ENCODE measurements at regions not wholly inside any gene's neighbourhood (a gene's known extent, or its start where the extent isn't known, plus 50 kb on each side); places are given as distances from the start of the nearest gene placed in this dataset.

- peak; percentile 6 for DNase-seq
Observed at GRCh38 chr7:132666071-132666773, 90.0 kb upstream of the PLXNA4 start.

GRCh38 chr7:132656846-132657776, 80.8 kb upstream of the PLXNA4 start:
- DNase-seq = no peak

DNA sequence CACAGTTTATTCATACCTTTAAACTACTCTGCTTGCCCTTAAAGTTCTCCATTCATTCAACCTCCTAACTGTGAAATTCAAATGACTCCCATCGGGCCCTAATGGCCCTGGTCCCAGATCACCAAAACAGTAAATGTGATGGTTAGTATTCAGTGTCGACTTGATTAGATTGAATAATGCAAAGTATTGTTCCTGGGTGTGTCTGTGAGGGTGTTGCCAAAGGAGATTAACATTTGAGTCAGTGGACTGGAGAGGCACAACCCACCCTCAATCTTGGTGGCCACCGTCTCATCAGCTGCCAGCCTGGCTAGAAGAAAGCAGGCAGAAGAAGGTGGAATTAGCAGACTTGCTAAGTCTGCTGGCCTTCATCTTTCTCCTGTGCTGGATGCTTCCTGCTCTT, 80.1 kb upstream of the PLXNA4 start:
- DNase-seq = no peak

- no peak for DNase-seq
Observed at GRCh38 chr7:132655131-132655727, 79.0 kb upstream of the PLXNA4 start.

DNA sequence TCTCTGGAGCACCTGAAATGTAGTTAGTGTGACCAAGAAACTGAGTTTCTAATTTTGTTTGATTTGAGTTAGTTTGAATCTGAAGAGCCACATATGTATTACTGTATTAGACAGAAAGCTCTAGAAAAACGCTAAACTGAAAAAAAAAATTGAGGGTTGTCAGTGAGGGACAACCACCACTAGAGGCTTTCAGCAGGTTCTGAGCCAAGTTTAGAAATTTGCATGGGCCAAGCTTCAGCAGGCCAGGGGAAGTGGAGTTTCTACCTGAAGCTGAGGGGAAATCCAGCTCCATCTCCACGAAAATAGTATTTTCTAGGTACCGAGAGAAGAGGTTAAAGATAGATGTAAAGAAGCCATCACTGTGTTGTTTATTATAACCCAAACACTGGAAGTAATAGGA, 77.9 kb upstream of the PLXNA4 start:
- DNase-seq = no peak

- no peak for DNase-seq
Observed at GRCh38 chr7:132653366-132653930, 77.2 kb upstream of the PLXNA4 start.

- DNase-seq = no peak
Observed at GRCh38 chr7:132652507-132652906, 76.2 kb upstream of the PLXNA4 start.

DNA sequence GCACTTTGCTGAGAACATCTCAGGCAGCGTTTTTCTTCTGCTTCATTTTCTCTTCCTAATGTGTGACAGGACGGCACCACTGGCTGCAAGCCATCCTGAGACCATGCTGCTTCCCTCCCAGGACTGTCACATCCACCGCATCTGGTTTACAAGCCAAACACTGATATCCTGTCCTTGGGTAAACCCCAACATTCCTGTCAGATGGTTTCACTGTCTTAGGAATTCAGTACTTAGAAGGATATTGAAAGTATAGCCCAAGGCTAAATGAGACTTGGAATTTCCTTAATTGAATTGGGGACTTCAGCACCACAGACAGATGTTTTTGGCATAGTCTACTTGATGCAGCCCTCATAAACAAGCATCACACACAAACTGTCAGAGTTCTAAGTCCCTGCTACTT, 74.2 kb upstream of the PLXNA4 start:
- peak; percentile 76 for DNase-seq

DNA sequence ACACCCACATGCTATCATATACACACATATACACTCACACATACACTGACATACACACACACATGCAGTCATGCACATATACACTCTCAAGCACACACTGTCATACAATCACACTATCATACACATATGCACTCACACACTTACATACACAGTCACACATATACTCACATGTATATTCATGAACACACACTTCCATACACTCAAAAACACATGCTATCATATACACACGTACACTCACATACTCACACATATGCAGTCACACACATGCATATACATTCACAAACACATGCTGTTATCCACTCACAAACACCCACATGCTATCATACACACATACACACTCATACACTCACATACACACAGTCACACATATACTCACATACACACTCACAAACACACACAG, 71.0 kb upstream of the PLXNA4 start:
- DNase-seq = no peak

DNA sequence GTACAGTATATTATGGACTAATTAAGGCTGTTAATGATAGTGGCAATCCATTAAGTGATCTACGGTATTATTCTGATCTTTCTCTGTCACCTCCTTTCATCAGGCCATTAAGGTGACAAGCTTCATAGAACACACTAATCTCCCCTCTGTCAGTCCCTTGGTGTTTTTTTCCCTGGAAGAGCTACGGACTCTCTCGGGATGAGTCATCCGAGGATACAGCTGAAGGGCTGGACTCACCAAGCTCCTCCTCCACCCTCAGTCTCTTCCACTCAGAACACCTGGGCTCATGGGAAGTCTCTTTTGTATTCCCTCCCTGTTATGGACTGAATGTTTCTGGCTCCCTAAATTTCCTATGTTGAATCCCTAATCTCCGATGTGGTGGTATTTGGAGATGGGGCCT, 69.8 kb upstream of the PLXNA4 start:
- DNase-seq = peak; percentile 5

- DNase-seq = no peak
Observed at GRCh38 chr7:132643302-132643701, 67.0 kb upstream of the PLXNA4 start.

GRCh38 chr7:132641238-132641637, 65.0 kb upstream of the PLXNA4 start:
- DNase-seq = no peak

GRCh38 chr7:132639983-132640382, 63.7 kb upstream of the PLXNA4 start:
- no peak for DNase-seq

- no peak for DNase-seq
Observed at GRCh38 chr7:132638000-132638399, 61.7 kb upstream of the PLXNA4 start.

GRCh38 chr7:132636581-132636980, 60.3 kb upstream of the PLXNA4 start:
- DNase-seq = no peak

DNA sequence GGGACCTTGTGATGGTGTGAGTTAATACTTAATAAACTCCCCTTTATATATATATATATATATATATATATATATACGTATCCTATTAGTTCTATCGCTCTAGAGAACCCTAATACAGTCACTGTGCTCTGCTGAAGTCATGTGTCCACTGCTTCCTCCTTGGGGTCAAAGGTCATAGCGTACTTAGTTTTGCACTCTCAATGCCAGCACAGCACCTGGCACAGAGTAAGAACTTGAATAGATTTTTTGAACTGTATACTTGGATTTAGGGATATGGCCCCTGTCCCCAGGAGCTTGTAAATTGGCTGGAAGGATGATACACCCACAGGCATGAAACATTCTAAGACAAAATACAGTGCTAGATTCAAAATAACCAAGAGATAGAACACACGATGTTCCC, 58.9 kb upstream of the PLXNA4 start:
- no peak for DNase-seq

- no peak for DNase-seq
Observed at GRCh38 chr7:132630834-132631233, 54.6 kb upstream of the PLXNA4 start.

Measured in NCI-H226 (cell line).